Glomerular endothelial cell (primary cell): ENCODE measurements at regions not wholly inside any gene's neighbourhood (a gene's known extent, or its start where the extent isn't known, plus 50 kb on each side); places are given as distances from the start of the nearest gene placed in this dataset.
"Not testable (repeated sequence)": the region's sequence is repeated elsewhere in the genome, so short reads cannot be mapped to it uniquely, and the experiment has no call there.

Source experiments
- DNase-seq: peaks from one replicate; pipeline ENCODE4 v3.0.0-alpha.2; 2011; ENCODE audit warnings: low read depth, low spot score; ENCODE audit errors: extremely low read depth

- DNase-seq = no peak
Observed at GRCh38 chr6:153984811-153985210, 54.2 kb upstream of the OPRM1 start.

- DNase-seq = no peak
Observed at GRCh38 chr6:153980171-153980570, 58.9 kb upstream of the OPRM1 start.

DNA sequence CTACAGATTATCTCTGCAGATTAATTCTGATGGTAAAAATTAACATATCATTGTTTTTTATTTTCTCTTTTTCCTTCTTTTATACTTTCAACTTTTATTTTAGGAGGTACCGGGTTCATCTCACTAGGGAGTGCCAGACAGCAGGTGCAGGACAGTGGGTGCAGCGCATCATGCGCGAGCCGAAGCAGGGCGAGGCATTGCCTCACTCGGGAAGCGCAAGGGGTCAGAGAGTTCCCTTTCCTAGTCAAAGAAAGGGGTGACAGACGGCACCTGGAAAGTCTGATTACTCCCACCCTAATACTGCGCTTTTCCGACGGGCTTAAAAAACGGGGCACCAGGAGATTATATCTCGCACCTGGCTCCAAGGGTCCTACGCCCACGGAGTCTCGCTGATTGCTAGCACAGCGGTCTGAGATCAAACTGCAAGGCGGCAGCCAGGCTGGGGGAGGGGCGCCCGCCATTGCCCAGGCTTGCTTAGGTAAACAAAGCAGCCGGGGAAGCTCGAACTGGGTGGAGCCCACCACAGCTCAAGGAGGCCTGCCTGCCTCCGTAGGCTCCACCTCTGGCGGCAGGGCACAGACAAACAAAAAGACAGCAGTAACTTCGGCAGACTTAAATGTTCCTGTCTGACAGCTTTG, 60.0 kb upstream of the OPRM1 start:
- DNase-seq = not testable (repeated sequence)

GRCh38 chr6:153976921-153977693, 61.9 kb upstream of the OPRM1 start:
- no peak for DNase-seq

DNA sequence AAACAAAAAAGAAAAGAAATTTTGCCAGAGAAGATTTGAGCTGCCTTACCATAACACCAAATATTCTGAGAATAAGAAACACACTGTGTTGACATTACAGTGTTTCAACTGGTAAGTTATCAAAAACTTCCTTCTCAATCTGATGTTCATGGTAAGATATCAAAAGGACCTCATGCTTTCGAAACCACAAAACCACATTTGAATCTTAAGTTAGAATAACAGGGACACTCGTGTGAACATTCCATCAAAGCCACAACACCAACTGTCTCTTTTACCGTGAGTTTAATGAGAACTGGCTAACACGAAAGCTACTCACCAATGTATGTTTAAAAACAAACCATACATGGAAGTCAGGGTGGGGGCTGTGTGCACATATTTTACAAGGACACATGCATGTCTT, 73.0 kb upstream of the OPRM1 start:
- DNase-seq = no peak

DNA sequence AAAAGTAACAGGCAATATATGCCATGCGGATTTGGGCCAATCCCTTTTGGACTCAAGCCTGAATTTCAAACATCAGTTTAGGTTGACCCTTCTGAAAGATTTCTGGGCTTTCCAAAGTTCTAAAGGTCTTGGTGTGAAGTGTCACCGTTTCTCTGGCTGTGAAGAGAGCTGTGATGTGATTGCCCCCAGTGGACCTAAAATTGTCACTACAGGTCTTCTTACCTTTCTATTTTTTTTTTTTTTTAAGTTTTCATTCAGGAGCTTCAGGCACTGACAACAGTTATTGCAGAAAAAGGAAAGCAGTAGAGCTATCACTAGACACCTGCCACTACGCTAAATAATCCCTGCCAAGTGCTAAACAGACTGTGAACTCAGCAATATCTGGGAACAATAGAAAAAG, 75.7 kb upstream of the OPRM1 start:
- DNase-seq = no peak

GRCh38 chr6:153962555-153962954, 76.5 kb upstream of the OPRM1 start:
- no peak for DNase-seq

- DNase-seq = no peak
Observed at GRCh38 chr6:153960741-153961140, 78.3 kb upstream of the OPRM1 start.

GRCh38 chr6:153960281-153960680, 78.8 kb upstream of the OPRM1 start:
- DNase-seq = no peak

GRCh38 chr6:153959276-153959675, 79.8 kb upstream of the OPRM1 start:
- no peak for DNase-seq

DNA sequence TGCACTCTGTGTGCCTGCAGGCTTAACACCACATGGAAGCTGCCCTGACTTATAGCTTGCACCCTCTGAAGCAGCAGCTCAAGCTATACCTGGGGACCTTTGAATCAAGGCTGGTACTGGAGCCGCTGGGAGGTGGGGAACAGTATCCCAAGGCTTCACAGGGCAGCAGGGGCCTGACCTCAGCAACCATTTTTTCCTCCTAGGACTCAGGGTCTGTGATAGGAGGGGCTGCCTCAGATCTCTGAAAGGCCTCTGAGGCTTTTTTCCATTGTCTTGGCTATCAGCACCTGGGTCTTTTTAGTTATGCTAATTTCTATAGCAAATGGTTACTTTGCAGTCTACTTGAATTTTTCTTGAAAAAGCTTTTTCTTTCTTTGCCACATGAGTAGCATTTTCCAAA, 80.2 kb upstream of the OPRM1 start:
- DNase-seq = no peak

GRCh38 chr6:153957394-153957793, 81.6 kb upstream of the OPRM1 start:
- DNase-seq = no peak

- DNase-seq = no peak
Observed at GRCh38 chr6:153956808-153957207, 82.2 kb upstream of the OPRM1 start.

DNA sequence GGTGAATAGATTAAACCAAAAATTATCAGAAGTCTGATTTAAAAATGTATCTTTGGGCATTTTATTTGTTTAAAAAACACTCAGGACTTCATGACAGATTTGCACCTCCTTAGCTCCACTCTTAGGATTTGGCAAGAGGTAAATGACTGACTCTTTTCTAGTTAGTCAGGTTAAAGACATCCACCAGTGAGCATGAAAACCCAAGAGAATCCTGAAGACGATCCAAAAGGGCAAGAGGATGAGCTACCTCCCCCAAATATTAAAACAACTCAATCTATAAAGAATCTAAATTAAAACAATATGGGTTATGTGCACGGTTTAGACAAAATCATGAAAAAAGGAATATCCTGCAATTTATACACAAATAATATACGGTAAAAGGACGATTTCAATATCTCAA, 89.4 kb upstream of the OPRM1 start:
- DNase-seq = no peak

DNA sequence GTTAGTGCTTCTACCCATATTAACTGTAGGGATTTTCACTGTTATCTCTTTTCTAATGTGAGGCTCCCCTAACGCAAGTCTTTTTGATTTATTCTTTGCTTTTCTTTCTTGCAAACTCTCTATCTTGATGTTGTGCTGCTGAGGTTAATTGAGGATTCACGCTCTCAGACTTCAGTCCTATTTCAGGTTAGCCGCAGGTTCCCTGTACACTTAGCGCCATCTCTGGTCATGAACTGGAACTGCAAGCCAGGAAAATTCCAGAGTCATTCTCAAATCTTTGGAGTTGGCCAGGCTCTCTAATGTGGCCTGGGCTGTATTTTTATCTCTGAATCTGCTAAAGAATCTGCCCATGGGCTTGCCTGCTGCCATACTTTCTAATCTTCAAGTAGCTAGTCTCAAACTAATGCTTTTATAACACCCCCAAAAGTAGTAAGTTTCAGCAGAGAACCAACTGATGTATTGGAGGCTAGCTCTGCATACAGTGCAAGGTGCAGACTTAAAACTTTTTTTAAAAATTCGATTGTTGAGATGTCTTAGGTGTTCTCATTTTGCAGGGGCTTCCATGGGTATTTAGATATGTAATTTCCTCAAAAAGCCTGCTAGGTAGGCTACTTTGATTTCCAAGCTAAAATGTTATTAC, 91.1 kb upstream of the OPRM1 start:
- DNase-seq = no peak

- DNase-seq = no peak
Observed at GRCh38 chr6:153944201-153944600, 94.8 kb upstream of the OPRM1 start.

DNA sequence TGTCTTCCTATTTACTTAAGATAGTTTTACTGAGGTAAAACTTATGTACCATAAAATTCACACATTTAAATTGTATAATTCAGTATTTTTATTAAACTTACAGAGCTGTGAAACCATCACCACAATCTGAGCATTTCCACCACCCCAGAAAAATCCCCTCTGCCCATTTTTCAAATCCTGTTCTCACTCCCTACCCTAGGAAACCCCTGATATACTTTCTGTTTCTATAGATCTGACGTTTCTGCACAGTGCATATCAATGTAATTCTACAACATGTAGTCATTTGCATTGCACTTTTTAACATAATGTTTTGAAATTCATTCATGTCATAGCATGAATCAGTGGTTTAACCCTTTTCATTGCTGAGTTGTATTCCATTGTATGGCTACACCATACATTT, 96.7 kb upstream of the OPRM1 start:
- DNase-seq = no peak

DNA sequence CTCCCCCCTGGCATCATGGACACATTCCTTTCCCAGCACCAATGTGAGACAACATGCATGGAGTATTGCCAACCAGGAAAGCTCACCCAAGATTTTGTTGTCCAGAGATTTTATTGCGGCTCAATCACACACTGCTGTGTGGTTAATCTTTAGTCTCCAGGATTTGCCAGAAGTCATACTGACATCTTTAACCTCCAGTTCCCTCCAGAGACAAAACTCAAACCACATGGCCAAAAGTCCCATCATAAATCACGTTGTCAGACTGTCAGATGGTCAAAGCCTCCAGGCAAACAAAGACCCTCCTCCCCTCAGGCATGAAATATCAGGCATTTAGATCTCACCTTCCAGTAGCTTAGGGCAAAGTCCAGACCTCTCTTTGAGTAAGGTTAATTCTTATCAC, 97.3 kb upstream of the OPRM1 start:
- no peak for DNase-seq

GRCh38 chr6:153938876-153939275, 100.2 kb upstream of the OPRM1 start:
- DNase-seq = no peak

- no peak for DNase-seq
Observed at GRCh38 chr6:153931431-153931830, 107.6 kb upstream of the OPRM1 start.

GRCh38 chr6:153927867-153928266, 111.2 kb upstream of the OPRM1 start:
- DNase-seq = no peak
